ENCODE measurements at regions not wholly inside any gene's neighbourhood (a gene's known extent, or its start where the extent isn't known, plus 50 kb on each side); places are given as distances from the start of the nearest gene placed in this dataset.
"Not testable (repeated sequence)": the region's sequence is repeated elsewhere in the genome, so short reads cannot be mapped to it uniquely, and the experiment has no call there.

DNA sequence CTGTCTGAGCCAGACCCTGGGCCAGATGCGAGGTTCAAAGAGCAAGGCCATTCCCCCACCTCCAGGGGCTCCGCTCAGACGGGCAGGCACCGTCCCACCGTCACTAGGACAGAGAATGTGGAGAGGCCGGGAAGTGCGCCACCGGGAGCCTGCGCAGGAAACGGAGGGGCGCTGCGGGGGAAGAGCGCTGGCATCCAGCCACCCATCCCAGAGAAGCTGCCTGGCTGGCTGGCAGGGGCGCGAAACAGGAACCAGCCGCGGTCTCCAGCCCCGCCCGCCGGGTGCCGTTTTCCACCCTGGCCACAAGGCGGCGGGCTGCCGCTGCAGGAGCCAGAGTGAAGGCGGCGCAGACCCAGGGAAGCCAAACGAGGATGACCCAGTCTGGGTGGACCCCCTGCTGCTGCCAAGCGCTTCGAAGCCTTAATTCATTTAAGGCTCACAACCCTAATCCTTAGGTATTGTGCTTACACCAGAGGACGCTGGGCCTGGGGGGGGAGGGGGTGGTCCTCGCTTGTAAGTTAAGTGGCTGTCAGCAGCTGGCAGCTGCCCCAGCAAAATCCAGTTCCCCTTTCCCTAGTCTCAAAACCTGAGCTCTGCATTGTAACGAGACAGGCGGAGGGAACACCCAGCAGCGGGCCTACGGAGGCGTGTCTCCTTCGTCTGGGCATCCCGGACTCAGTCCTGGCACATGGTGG lies 114.8 kb upstream of the SMURF2 start:
- not testable (repeated sequence) for H3K9me3 Mint-ChIP-seq; H3K27ac Mint-ChIP-seq; H3K36me3 Mint-ChIP-seq (ENCODE audit: low read depth)
- Mint-ChIP-seq H3K4me1 (peaks cover 18% of the 10 kb centered on the region), H3K4me3 (peak overlapping the region; percentile 68), H3K27me3 (ENCODE audit: low read depth, poor library complexity) (peaks cover 75% of the 10 kb centered on the region)
- TF ChIP-seq, protein P1, sequence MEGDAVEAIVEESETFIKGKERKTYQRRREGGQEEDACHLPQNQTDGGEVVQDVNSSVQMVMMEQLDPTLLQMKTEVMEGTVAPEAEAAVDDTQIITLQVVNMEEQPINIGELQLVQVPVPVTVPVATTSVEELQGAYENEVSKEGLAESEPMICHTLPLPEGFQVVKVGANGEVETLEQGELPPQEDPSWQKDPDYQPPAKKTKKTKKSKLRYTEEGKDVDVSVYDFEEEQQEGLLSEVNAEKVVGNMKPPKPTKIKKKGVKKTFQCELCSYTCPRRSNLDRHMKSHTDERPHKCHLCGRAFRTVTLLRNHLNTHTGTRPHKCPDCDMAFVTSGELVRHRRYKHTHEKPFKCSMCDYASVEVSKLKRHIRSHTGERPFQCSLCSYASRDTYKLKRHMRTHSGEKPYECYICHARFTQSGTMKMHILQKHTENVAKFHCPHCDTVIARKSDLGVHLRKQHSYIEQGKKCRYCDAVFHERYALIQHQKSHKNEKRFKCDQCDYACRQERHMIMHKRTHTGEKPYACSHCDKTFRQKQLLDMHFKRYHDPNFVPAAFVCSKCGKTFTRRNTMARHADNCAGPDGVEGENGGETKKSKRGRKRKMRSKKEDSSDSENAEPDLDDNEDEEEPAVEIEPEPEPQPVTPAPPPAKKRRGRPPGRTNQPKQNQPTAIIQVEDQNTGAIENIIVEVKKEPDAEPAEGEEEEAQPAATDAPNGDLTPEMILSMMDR (IDR thresholded peaks at IDR 0.05), result peak; percentile 88
- peak; percentile 88 for DNase-seq

DNA sequence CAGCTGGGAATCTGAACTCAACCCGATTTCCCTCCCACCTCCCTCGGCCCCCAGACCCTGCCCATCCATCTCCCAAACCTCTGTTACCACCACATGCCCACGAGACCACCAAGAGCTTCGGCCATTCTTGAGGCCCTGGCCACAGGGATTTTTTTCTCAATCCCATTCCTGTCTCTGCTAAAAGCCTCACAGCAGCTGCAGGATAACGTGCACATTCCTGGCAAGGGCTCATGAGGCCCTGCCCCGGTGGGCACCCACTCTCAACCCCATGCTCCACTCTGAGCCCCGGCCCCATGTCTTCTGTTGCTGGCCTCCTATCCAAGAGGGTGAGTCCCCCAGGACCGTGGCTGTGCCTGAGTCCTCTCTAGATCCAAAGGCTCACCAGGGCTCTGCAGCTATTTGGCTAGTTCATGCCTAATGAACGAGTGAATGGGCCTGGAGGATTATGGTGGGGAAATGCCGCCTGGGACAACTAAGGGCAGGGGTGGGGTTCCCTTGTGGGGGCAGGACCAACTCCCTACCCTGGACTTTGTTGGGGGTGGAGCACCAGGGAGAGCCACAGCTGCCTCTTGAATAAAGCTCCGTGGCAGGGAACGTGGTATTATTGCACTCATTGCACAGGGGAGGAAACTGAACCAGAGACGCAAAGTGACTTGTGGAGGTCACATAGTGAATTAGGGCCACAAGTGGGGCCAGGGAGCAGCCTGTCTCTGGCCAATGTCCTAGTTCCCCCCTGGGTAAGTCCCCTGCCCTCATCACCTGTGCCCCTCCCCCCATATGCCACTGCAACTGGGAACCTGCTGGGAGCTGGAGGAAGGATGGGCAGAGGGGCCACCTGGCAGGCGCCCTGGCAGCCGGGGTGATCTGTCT lies 113.8 kb upstream of the SMURF2 start:
- TF ChIP-seq, protein P1 (IDR thresholded peaks at IDR 0.05), result no peak
- no peak for DNase-seq
- Mint-ChIP-seq H3K4me1 (peaks cover 16% of the 10 kb centered on the region), H3K36me3 (ENCODE audit: low read depth) (no peaks in the 10 kb centered on the region), H3K27me3 (ENCODE audit: low read depth, poor library complexity) (peaks cover 67% of the 10 kb centered on the region), H3K4me3 (no peak overlapping the region), H3K9me3 (no peaks in the 10 kb centered on the region), H3K27ac (no peak overlapping the region)

GRCh38 chr17:64774888-64775540 lies 112.9 kb upstream of the SMURF2 start:
- H3K36me3 Mint-ChIP-seq (ENCODE audit: low read depth), result no peaks in the 10 kb centered on the region
- H3K27me3 Mint-ChIP-seq (ENCODE audit: low read depth, poor library complexity), result peaks cover 60% of the 10 kb centered on the region
- DNase-seq, result no peak
- peaks cover 16% of the 10 kb centered on the region for H3K4me1 Mint-ChIP-seq
- no peak overlapping the region for H3K27ac Mint-ChIP-seq
- H3K9me3 Mint-ChIP-seq, result no peaks in the 10 kb centered on the region
- no peak overlapping the region for H3K4me3 Mint-ChIP-seq
- TF ChIP-seq, protein P1 (IDR thresholded peaks at IDR 0.05), result no peak

- Mint-ChIP-seq H3K4me3 (peak overlapping the region; percentile 73), H3K36me3 (ENCODE audit: low read depth) (no peaks in the 10 kb centered on the region), H3K9me3 (no peaks in the 10 kb centered on the region), H3K27ac (no peak overlapping the region), H3K27me3 (ENCODE audit: low read depth, poor library complexity) (peaks cover 51% of the 10 kb centered on the region), H3K4me1 (peaks cover 16% of the 10 kb centered on the region)
- peak; percentile 70 for DNase-seq
- TF ChIP-seq, protein P1 (IDR thresholded peaks at IDR 0.05), result peak; percentile 40
Observed at GRCh38 chr17:64773836-64774761, 112.0 kb upstream of the SMURF2 start.

DNA sequence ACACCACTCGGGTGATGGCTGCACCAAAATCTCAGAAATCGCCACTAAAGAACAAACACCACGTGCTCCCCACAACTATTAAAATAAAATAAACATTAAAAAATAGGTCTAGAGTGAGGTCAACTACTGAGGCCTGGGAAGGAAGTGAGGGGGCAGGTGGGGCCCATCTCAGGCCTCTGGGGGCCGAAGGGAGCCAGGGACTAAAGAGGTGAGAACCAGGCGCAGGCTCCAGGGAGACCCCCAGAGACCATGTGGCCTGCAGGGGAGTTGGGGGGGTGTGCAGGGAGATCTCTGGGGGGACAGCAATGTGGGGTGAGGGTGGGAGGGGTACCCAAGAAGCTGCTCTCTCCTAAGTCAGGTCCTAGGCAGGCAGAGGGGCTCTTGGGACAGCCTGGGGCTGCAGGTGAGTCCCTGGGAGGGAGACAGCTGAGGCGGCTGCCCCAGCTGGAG lies 111.3 kb upstream of the SMURF2 start:
- Mint-ChIP-seq H3K27me3 (ENCODE audit: low read depth, poor library complexity) (peaks cover 45% of the 10 kb centered on the region), H3K9me3 (no peaks in the 10 kb centered on the region), H3K36me3 (ENCODE audit: low read depth) (no peaks in the 10 kb centered on the region), H3K4me1 (peaks cover 16% of the 10 kb centered on the region), H3K27ac (no peak overlapping the region), H3K4me3 (peak overlapping the region; percentile 73)
- TF ChIP-seq, protein P1 (IDR thresholded peaks at IDR 0.05), result no peak
- no peak for DNase-seq

Data from nephron progenitor cell (in vitro differentiated cells).